ENCODE measurements at regions not wholly inside any gene's neighbourhood (a gene's known extent, or its start where the extent isn't known, plus 50 kb on each side); places are given as distances from the start of the nearest gene placed in this dataset.

DNA sequence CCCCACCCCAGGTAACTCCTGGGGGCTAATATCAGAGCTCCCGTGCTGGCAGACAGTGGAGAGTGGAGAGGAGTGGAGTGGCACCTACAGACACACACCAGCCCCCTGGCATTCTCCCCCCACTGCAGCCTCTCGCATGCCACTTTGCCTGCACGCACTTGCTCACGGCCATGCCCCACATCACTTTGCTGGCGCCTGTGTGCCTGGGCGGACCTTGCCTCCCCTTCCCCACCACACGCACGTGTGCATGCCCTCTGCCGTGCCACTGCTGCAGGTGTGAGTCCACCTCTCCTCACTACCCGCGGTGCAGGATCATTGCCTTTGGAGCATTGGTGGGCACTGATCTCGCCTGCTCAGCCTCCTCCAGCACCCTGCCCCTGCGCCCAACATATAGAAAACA, 72.6 kb upstream of the DOK6 start:
- DNase-seq (ENCODE audit: low read depth, low spot score), result no peak

DNA sequence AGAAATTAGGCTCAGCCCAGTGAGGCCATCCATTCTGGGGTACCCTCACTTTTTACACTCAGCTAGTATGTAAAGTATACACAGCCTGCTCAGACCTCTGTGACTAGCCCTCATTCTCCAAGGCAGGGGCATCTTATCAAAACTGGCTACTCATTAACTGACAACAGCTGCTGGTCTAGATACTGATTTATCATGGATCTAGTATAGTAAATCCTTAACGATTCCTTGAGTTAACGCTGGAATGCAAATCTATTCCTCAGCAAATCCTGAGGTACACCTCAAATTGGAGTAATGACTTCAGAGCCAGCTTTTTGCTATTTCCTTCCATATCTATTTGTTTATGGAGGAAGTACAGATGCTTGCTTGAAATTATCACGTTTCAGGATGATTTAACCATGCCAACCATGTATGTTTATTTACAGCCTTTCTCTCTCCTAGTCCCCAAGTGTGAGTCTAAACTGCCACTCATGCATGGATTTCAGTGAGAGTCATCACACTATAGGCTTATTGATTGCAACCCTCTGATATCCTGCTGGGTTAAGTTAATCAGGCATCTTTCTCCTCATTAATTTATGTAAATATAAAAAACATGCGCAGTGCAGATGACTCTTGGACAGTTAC, 70.2 kb upstream of the DOK6 start:
- DNase-seq (ENCODE audit: low read depth, low spot score), result no peak

DNA sequence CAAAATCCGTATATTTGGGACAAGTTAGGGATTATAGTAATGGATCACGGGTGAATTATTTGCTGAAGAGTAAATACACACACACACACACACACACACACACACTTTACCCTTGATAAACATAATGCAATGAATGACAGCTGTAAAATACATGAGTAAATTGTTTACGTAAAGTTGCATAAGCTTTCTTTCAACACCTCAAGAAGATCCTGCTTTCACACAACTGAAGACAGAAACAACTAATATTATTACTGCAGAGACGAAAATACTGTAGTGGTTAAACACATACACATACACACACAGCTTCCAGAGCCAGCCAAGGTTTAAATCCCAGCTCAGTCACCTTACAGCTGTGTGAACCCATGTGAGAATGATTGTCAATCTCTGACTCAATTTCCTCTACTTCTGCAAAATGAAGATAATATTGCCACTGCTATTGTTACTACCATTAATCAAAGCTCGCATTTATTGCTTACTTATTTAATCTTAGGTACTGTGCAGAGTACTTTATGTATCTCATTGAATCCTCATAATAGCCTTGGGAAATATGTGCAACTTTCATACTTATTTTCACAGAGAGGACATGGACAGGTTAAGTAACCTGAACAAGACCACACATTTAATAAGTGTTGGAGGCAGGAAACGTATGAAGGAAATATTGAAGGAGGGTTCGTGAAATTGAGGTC, 50.6 kb upstream of the DOK6 start:
- no peak for DNase-seq (ENCODE audit: low read depth, low spot score)

Data from ELF-1 (cell line).